ENCODE measurements at regions not wholly inside any gene's neighbourhood (a gene's known extent, or its start where the extent isn't known, plus 50 kb on each side); places are given as distances from the start of the nearest gene placed in this dataset.

DNA sequence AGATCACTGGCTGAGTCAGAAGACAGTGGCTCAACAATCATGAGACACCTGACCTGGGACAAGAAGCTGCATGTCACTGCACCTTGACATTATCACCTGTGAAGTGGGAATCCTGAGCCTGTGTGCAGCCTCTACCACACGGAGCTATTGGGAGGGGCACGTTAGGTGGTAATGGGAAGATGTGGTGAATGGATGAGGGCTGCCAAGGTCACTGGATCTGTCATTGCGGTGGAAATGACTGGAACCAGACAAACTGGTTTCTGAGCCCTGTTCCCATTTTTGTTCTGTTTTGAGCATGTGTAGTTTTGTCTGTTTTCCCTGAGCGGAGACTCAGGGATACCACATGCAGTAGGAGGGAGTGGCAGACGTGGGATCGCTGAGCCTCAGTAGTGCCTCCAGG, 235.5 kb downstream of the OPA1 start:
- TF ChIP-seq CTCF (IDR thresholded peaks at IDR 0.05; ENCODE audit: borderline replicate concordance, extremely low read depth, low read length, poor library complexity, severe bottlenecking) (no peak), EZH2 (IDR thresholded peaks at IDR 0.05; ENCODE audit: borderline replicate concordance, low read depth, low read length, severe bottlenecking) (no peak)
